H1 (cell line): ENCODE measurements at regions not wholly inside any gene's neighbourhood (a gene's known extent, or its start where the extent isn't known, plus 50 kb on each side); places are given as distances from the start of the nearest gene placed in this dataset.

Experiments used
- CTCF ChIA-PET: fragments of 300-600 bp; sonication (Branson Sonifier 250); formaldehyde crosslinking; loops from one replicate; lab custom pipeline; 2021; ENCODE audit not compliant: partially characterized antibody; lab: Charles Lee
- POLR2A ChIA-PET: fragments of 300-600 bp; sonication (Branson Sonifier 250); formaldehyde crosslinking; loops from one replicate; lab custom pipeline; 2021; ENCODE audit warnings: inconsistent platforms; ENCODE audit not compliant: partially characterized antibody; lab: Charles Lee
- DNase-seq, 2 experiments: peaks; one replicate each; pipeline versions ENCODE4 v3.0.0 to v3.0.0-alpha.2; 2010 to 2022; ENCODE audit warnings: low spot score in 2 of 2, low read depth in 1 of 2, mixed read lengths in 1 of 2
- FAIRE-seq: peaks from 2 replicates; lab custom pipeline; 2011; peaks lifted over from hg19 to GRCh38; lab: Jason Lieb, UNC
- H2AFZ ChIP-seq: 2 replicates; pipeline ENCODE4 v1.8.1; 2012; ENCODE audit warnings: low read length, inconsistent platforms
- H2AK5ac ChIP-seq: 2 replicates; pipeline ENCODE4 v1.6.1; 2013; ENCODE audit warnings: low read depth, low read length
- H2BK120ac ChIP-seq: replicated peaks from 2 replicates; pipeline ENCODE3; 2013; ENCODE audit warnings: low read depth, low read length, inconsistent platforms
- H2BK12ac ChIP-seq: 2 replicates; pipeline ENCODE4 v1.6.1; 2013; ENCODE audit warnings: low read depth, low read length
- H2BK15ac ChIP-seq: 2 replicates; pipeline ENCODE4 v1.6.1; 2013; ENCODE audit warnings: low read length
- H2BK20ac ChIP-seq: 2 replicates; pipeline ENCODE4 v1.6.1; 2013; ENCODE audit warnings: low read length
- H2BK5ac ChIP-seq: 2 replicates; pipeline ENCODE4 v1.6.1; 2013; ENCODE audit warnings: low read depth, low read length
- H3K14ac ChIP-seq: 2 replicates; pipeline ENCODE4 v1.6.1; 2013; ENCODE audit warnings: inconsistent platforms; ENCODE audit not compliant: insufficient read length
- H3K18ac ChIP-seq: 2 replicates; pipeline ENCODE4 v1.6.1; 2013; ENCODE audit warnings: low read length; ENCODE audit errors: extremely low read depth
- H3K23ac ChIP-seq: 2 replicates; pipeline ENCODE4 v1.6.1; 2013; ENCODE audit warnings: inconsistent platforms; ENCODE audit not compliant: insufficient read length
- H3K23me2 ChIP-seq: 2 replicates; pipeline ENCODE4 v1.6.1; 2013; ENCODE audit warnings: low read depth, low read length
- H3K27ac ChIP-seq: 2 replicates; pipeline ENCODE4 v1.6.1; 2011; ENCODE audit warnings: low read depth, low read length, inconsistent platforms
- H3K27me3 ChIP-seq, 4 experiments: replicated peaks in 1 of 4; 1 replicate in 1 of 4; 2 replicates in 3 of 4; pipeline versions ENCODE4 v1.6.1 to v1.8.1; 2011 to 2013; ENCODE audit warnings: low read length in 3 of 4, mild to moderate bottlenecking in 3 of 4, inconsistent platforms in 2 of 4, mixed read lengths in 2 of 4, moderate library complexity in 1 of 4; ENCODE audit not compliant: control insufficient read depth in 3 of 4, insufficient read depth in 3 of 4; ENCODE audit errors: extremely low read depth in 1 of 4
- H3K36me3 ChIP-seq, 4 experiments: 2 replicates each; pipeline versions ENCODE4 v1.6.1 to v1.8.1; 2011 to 2013; ENCODE audit warnings: mild to moderate bottlenecking in 4 of 4, low read length in 3 of 4, moderate library complexity in 2 of 4, control low read depth in 1 of 4, inconsistent platforms in 1 of 4; ENCODE audit not compliant: insufficient read depth in 4 of 4, control insufficient read depth in 2 of 4
- H3K4ac ChIP-seq: replicated peaks from 2 replicates; pipeline ENCODE3; 2013; ENCODE audit warnings: low read length, low read depth, mixed read lengths, inconsistent platforms; ENCODE audit not compliant: insufficient read length
- H3K4me1 ChIP-seq, 4 experiments: replicated peaks in 1 of 4; 1 replicate in 1 of 4; 2 replicates in 3 of 4; pipeline versions ENCODE4 v1.6.1 to v1.8.1; 2011 to 2013; ENCODE audit warnings: low read length in 3 of 4, inconsistent platforms in 2 of 4, mixed read lengths in 1 of 4; ENCODE audit not compliant: insufficient read depth in 4 of 4, control insufficient read depth in 3 of 4
- H3K4me2 ChIP-seq, 2 experiments: 2 replicates each; pipeline versions ENCODE4 v1.6.1 to v1.8.1; 2011 to 2013; ENCODE audit warnings: low read depth in 2 of 2, low read length in 2 of 2, control low read depth in 1 of 2, inconsistent platforms in 1 of 2, mild to moderate bottlenecking in 1 of 2; ENCODE audit not compliant: insufficient read depth in 1 of 2
- H3K4me3 ChIP-seq, 4 experiments: fragments of 200-600, 300-600 bp in 1 of 4; sonication (generic), shearing (Covaris generic), sonication (Bioruptor Twin) in 1 of 4; 2 replicates each; pipeline versions ENCODE4 v1.5.1 to v1.8.1; 2011 to 2016; ENCODE audit warnings: low read length in 4 of 4, low read depth in 3 of 4, control low read depth in 2 of 4, inconsistent platforms in 2 of 4, mild to moderate bottlenecking in 2 of 4, mixed read lengths in 1 of 4, moderate library complexity in 1 of 4; ENCODE audit not compliant: insufficient read depth in 2 of 4; ENCODE audit errors: extremely low read depth in 1 of 4
- H3K56ac ChIP-seq: replicated peaks from 2 replicates; pipeline ENCODE3; 2013; ENCODE audit warnings: low read depth, mild to moderate bottlenecking, mixed read lengths, low read length, inconsistent platforms; ENCODE audit not compliant: insufficient read length
- H3K79me1 ChIP-seq: 2 replicates; pipeline ENCODE4 v1.6.1; 2013; ENCODE audit warnings: low read depth, low read length, control low read depth
- H3K79me2 ChIP-seq, 2 experiments: 2 replicates each; pipeline versions ENCODE4 v1.6.1 to v1.8.1; 2012 to 2013; ENCODE audit warnings: low read length in 2 of 2, mild to moderate bottlenecking in 2 of 2, inconsistent platforms in 1 of 2; ENCODE audit not compliant: insufficient read depth in 2 of 2, control insufficient read depth in 1 of 2
- H3K9ac ChIP-seq, 4 experiments: replicated peaks in 1 of 4; 1 replicate in 1 of 4; 2 replicates in 3 of 4; pipeline versions ENCODE4 v1.6.1 to v1.8.1; 2011 to 2013; ENCODE audit warnings: low read depth in 3 of 4, low read length in 3 of 4, control low read depth in 2 of 4, mild to moderate bottlenecking in 2 of 4, moderate library complexity in 2 of 4, inconsistent platforms in 1 of 4; ENCODE audit errors: extremely low read depth in 1 of 4
- H3K9me3 ChIP-seq, 2 experiments: 2 replicates each; pipeline versions ENCODE4 v1.6.1 to v1.8.1; 2012 to 2013; ENCODE audit warnings: mild to moderate bottlenecking in 2 of 2, moderate library complexity in 2 of 2, control low read depth in 1 of 2, inconsistent platforms in 1 of 2, low read depth in 1 of 2, low read length in 1 of 2, mixed read lengths in 1 of 2; ENCODE audit not compliant: insufficient read depth in 2 of 2
- H4K20me1 ChIP-seq, 2 experiments: replicated peaks in 1 of 2; 2 replicates each; pipeline versions ENCODE3 to v1.8.1; 2011 to 2013; ENCODE audit warnings: inconsistent platforms in 2 of 2, low read length in 2 of 2, mild to moderate bottlenecking in 1 of 2; ENCODE audit not compliant: insufficient read depth in 2 of 2, control insufficient read depth in 1 of 2
- H4K5ac ChIP-seq: 2 replicates; pipeline ENCODE4 v1.6.1; 2013; ENCODE audit warnings: low read length, low read depth, mixed read lengths, inconsistent platforms; ENCODE audit not compliant: insufficient read length
- H4K8ac ChIP-seq: 2 replicates; pipeline ENCODE4 v1.8.0; 2013; ENCODE audit warnings: mild to moderate bottlenecking, moderate library complexity, low read length, inconsistent platforms; ENCODE audit not compliant: insufficient read depth; ENCODE audit errors: extremely low read depth
- H4K91ac ChIP-seq: replicated peaks from 2 replicates; pipeline ENCODE3; 2013; ENCODE audit warnings: low read length, mixed read lengths, inconsistent platforms; ENCODE audit not compliant: insufficient read length
- BRCA1 ChIP-seq: IDR thresholded peaks from 2 replicates; pipeline ENCODE4 v1.6.1; 2012; ENCODE audit warnings: low read depth, low read length, improper control_type of control experiment
- CHD2 ChIP-seq: IDR thresholded peaks from 2 replicates; pipeline ENCODE4 v1.6.1; 2012; ENCODE audit warnings: low read length, improper control_type of control experiment
- FOSL1 ChIP-seq: IDR thresholded peaks from 2 replicates; pipeline ENCODE4 v1.6.1; 2011; ENCODE audit warnings: mild to moderate bottlenecking, low read depth, low read length, moderate library complexity; ENCODE audit not compliant: insufficient read depth
- HDAC6 ChIP-seq: IDR thresholded peaks from one replicate; pipeline ENCODE4 v1.7.1; 2012; ENCODE audit warnings: low read depth, mild to moderate bottlenecking, inconsistent platforms, low read length, moderate library complexity
- KDM1A ChIP-seq: fragments of 200-600, 300-600 bp; sonication (generic); IDR thresholded peaks from 2 replicates; pipeline ENCODE4 v1.7.1; 2016; ENCODE audit warnings: mild to moderate bottlenecking, low read length, borderline replicate concordance
- KDM4A ChIP-seq: IDR thresholded peaks from one replicate; pipeline ENCODE4 v1.7.1; 2012; ENCODE audit warnings: low read depth, mild to moderate bottlenecking, moderate library complexity, low read length, inconsistent platforms; ENCODE audit not compliant: severe bottlenecking
- MAFK ChIP-seq: IDR thresholded peaks from 2 replicates; pipeline ENCODE4 v1.6.1; 2012; ENCODE audit warnings: low read depth, mild to moderate bottlenecking, improper control_type of control experiment, low read length
- NRF1 ChIP-seq: IDR thresholded peaks from 2 replicates; pipeline ENCODE4 v1.6.1; 2011; ENCODE audit warnings: mild to moderate bottlenecking, low read depth, low read length, improper control_type of control experiment
- POLR2AphosphoS5 ChIP-seq: IDR thresholded peaks from 2 replicates; pipeline ENCODE4 v1.6.1; 2011; ENCODE audit warnings: low read depth, low read length
- POU5F1 ChIP-seq: IDR thresholded peaks from 2 replicates; pipeline ENCODE4 v1.6.1; 2011; ENCODE audit warnings: low read depth, mild to moderate bottlenecking, low read length, moderate library complexity
- RFX5 ChIP-seq: IDR thresholded peaks from 2 replicates; pipeline ENCODE4 v1.6.1; 2011; ENCODE audit warnings: low read depth, low read length, improper control_type of control experiment, borderline replicate concordance
- SP4 ChIP-seq: IDR thresholded peaks from 2 replicates; pipeline ENCODE4 v1.6.1; 2012; ENCODE audit warnings: low read length, inconsistent platforms
- TAF7 ChIP-seq: optimal IDR thresholded peaks from 2 replicates; pipeline ENCODE3; 2011; ENCODE audit warnings: low read depth, mild to moderate bottlenecking, inconsistent platforms, low read length, moderate library complexity, borderline replicate concordance
- YY1 ChIP-seq: IDR thresholded peaks from 2 replicates; pipeline ENCODE4 v1.6.1; 2011; ENCODE audit warnings: low read depth, mild to moderate bottlenecking, low read length
- WGBS, 2 experiments: shearing (Covaris generic) in 1 of 2; methylation state at CpG; one replicate each; pipeline versions ENCODE4 v1.1.6 to v1.1.7; 2013 to 2015; ENCODE audit warnings: low lambda C conversion rate in 2 of 2, mixed read lengths in 2 of 2, inconsistent platforms in 1 of 2, low coverage in 1 of 2, missing lambda C conversion rate in 1 of 2; ENCODE audit not compliant: insufficient replicate concordance in 2 of 2, insufficient coverage in 1 of 2, insufficient read length in 1 of 2; ENCODE audit errors: extremely low coverage in 1 of 2, missing lambda C conversion rate in 1 of 2; 5-methylcytosine and 5-hydroxymethylcytosine counted together
- TF ChIP-seq, protein P1 (sequence below): IDR thresholded peaks from 2 replicates; pipeline ENCODE4 v1.6.1; 2012; ENCODE audit warnings: inconsistent platforms

GRCh38 chr6:164825386-164825785 is 484.0 kb downstream of the C6orf118 start (continued):
- no peak for TF ChIP-seq RFX5

DNA sequence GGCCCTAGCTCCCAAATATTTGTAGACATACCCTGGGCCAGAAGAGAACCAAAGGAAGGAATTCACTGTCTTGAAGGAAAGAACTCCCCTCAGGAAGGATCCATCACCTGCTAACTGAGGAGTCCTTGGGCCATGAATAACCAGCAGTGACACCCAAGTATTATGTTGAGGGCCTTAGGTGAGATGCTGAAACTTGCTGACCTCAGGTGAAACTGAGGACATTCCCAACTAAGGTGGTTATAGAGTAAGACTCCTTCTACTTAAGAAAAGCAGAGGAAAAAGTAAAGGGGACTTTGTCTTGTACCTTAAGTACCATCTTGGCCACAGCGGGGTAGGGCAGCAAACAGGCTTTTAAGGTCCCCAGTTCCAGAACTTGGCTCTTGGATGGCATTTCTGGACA is 491.7 kb downstream of the C6orf118 start:
- no peaks in the 10 kb centered on the region for H3K27me3 ChIP-seq
- FAIRE-seq, result no peak
- ChIA-PET CTCF (no interaction called here), POLR2A (no interaction called here)
- H4K8ac ChIP-seq, result no peak overlapping the region
- WGBS, 2 experiments, result 75% methylated on average over 1 of the region's 1 CpG; no CpG with 5 or more reads in 1 of the 2 experiments
- no peak overlapping the region for H3K23ac ChIP-seq
- H2BK5ac ChIP-seq, result no peak overlapping the region
- H3K18ac ChIP-seq, result no peak overlapping the region
- no peak for DNase-seq
- no peak overlapping the region for H3K56ac ChIP-seq
- no peak overlapping the region for H3K14ac ChIP-seq
- H3K4ac ChIP-seq, result no peak overlapping the region
- H3K9ac ChIP-seq, result no peak overlapping the region
- H3K79me2 ChIP-seq, result no peaks in the 10 kb centered on the region
- H2BK120ac ChIP-seq, result no peak overlapping the region
- no peaks in the 10 kb centered on the region for H4K20me1 ChIP-seq
- peaks cover 10% of the 10 kb centered on the region in 2 experiments; a peak in 3 of 4 replicates for H3K9me3 ChIP-seq
- no peaks in the 10 kb centered on the region for H3K36me3 ChIP-seq
- no peak overlapping the region for H2BK20ac ChIP-seq
- H2BK12ac ChIP-seq, result no peak overlapping the region
- H2AFZ ChIP-seq, result no peak overlapping the region
- H3K27ac ChIP-seq, result no peak overlapping the region
- no peak overlapping the region for H3K4me2 ChIP-seq
- no peak overlapping the region for H4K91ac ChIP-seq
- H4K5ac ChIP-seq, result no peak overlapping the region
- H2AK5ac ChIP-seq, result no peak overlapping the region
- no peak overlapping the region for H3K4me3 ChIP-seq
- H3K79me1 ChIP-seq, result no peaks in the 10 kb centered on the region
- H3K4me1 ChIP-seq, result no peaks in the 10 kb centered on the region
- H3K23me2 ChIP-seq, result no peaks in the 10 kb centered on the region
- no peak overlapping the region for H2BK15ac ChIP-seq
- TF ChIP-seq NRF1, result no peak
- TF ChIP-seq HDAC6, result no peak
- no peak for TF ChIP-seq FOSL1
- TF ChIP-seq BRCA1, result no peak
- TF ChIP-seq CHD2, result no peak
- TF ChIP-seq SP4, result no peak
- no peak for TF ChIP-seq TAF7
- no peak for TF ChIP-seq MAFK
- no peak for TF ChIP-seq YY1
- TF ChIP-seq POU5F1, result no peak
- no peak for TF ChIP-seq KDM1A
- TF ChIP-seq KDM4A, result no peak
- no peak for TF ChIP-seq POLR2AphosphoS5
- TF ChIP-seq, protein P1, sequence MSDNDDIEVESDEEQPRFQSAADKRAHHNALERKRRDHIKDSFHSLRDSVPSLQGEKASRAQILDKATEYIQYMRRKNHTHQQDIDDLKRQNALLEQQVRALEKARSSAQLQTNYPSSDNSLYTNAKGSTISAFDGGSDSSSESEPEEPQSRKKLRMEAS, result no peak
